GM18867 (cell line): ENCODE measurements at regions not wholly inside any gene's neighbourhood (a gene's known extent, or its start where the extent isn't known, plus 50 kb on each side); places are given as distances from the start of the nearest gene placed in this dataset.
A peak's percentile ranks its signal among the peaks of the same experiment; 100 is the strongest.
"Not testable (repeated sequence)": the region's sequence is repeated elsewhere in the genome, so short reads cannot be mapped to it uniquely, and the experiment has no call there.

Experiments
- ATAC-seq: cut with Tn5 transposase; IDR thresholded peaks from one replicate; pipeline ENCODE4 v1.9.1; 2021; ENCODE audit warnings: mild to moderate bottlenecking, moderate library complexity; ENCODE audit not compliant: unreplicated experiment

DNA sequence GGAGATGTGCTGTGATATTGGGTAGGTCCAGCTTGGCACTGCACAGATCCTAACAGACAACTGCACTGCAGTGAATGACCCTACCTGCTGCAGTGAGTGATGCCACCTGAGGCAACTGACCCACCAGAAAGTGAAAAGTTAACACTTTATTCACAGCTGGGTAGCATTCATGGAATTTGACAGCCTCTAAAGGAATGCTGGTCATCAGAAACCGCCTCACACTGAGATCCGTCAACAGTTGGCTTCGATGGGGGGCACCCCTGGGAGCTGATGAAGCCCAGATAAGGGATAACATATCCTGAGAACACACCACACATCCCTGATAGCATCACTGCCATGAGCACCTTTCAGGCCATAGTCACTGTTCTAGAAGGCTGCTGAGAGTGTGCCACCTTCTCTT, 272.4 kb upstream of the CRY1 start:
- no peak for ATAC-seq

DNA sequence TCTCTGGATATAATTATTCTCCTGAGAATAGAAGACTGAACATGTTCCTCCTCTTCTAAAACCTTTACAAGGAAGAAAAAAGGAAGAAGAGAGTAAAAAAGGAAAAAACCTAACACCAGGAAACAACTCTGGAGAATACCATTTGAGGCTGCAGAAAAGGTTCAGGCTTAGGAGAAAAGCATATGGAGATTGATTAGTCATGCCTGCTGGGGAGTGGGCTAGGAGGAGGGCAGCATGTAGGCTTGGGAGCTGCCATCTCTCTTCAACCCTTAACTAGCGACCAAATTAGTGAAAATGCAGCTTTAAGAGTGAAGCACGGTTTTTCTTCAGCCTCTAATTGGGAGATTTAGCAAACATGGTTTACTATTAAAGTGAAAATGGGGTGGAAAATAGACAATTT, 273.0 kb upstream of the CRY1 start:
- no peak for ATAC-seq

DNA sequence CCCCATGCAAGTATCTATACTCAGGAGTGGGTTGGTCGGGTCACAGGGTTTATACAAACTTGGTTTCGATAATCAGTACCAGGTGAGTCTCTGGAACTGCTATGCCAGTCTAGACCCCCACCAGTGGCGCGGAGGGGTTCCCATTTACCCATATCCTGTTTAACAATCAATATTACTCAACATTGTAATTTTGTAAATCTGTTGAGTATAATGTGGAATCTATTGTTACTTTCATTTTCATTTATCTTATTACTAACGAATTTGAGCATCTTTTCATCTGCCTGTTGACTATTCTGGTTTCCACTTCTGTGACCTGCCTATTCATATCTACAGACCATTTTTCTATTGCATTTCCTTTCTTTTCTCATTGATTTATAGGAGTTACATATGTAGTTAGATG, 275.2 kb upstream of the CRY1 start:
- no peak for ATAC-seq

DNA sequence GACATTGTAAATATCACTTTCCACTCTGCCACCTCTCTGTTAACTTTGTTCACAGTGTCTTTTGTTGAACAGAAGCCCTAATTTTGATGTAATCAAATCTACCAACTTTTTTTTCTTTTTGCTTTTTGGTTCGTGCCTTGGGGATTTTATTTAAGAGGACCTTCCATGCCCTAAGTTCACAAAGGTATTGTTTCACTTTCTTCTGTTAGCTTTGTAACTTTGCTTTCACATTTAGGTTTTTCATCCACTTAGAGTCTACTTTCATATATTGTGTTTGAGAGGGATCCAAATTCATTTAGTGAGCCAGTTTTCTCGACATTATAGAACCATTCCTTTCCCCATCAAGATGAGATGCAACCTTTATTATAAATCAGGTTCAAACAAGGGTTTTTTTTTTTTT, 275.7 kb upstream of the CRY1 start:
- ATAC-seq: peak; percentile 46

DNA sequence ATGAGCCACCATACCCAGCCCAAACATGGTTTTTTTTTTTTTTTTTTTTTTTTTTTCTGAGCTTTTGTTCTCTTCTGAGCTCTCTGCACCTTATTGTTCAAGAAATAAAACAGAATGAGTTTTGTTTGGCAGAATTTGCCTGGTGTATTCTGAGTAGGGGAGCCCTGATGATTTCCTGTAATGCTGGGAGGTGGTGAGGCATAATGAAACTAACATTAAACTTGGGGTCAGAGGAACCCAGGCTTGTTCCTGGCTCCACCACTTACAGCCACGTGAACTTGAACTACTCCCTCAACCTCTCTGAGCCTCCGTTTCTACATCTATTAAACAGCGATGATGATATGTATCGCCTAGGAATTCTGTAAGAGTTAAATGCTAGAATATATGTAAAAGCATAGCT, 276.3 kb upstream of the CRY1 start:
- peak; percentile 42 for ATAC-seq

DNA sequence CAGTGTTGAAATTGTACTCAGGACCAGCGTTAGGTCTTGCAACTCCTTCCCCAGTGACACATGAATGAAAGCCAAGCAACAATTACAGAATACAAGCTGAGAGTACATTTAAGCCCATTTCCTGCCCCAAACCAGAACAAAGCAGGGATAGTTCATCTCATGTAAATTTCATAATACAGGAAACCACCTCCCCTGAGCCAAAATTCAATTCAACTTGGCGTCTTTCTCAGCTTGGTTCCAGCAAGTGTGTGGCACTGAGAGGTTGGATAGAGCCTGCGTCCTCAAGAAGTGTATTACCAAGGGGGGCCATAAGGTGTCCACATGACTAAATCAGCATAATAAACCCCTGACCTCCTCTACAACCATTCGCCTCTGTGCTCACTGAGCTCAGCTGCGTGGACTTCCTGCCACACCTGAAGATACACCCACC, 278.9 kb upstream of the CRY1 start:
- no peak for ATAC-seq

DNA sequence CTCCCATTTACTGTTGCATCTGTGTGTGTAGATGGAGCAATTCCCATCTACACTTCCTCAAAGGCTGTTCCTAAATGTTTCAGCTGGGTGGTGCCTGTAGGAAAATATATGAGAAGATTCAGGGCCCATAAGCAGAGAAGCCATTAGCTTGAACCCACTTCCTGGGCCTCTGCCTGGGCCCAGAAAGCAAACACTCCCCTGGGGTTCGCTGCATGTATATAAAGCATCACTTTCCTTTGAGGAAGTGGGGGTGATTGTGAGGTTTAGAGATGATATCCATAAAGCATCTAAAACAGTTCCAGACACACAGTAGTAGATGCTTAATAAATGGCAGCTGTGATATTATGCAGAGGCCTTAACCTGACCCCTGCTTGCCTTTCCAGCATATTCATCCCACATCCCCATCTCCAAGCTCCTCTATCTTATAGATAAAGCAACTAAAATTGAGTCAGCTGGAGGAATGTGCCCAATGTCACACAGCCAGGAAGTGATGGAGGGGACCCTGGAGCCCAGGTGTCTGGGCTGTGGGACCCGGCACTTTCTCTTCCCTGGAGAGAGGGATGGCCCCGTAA, 280.0 kb upstream of the CRY1 start:
- ATAC-seq: no peak

DNA sequence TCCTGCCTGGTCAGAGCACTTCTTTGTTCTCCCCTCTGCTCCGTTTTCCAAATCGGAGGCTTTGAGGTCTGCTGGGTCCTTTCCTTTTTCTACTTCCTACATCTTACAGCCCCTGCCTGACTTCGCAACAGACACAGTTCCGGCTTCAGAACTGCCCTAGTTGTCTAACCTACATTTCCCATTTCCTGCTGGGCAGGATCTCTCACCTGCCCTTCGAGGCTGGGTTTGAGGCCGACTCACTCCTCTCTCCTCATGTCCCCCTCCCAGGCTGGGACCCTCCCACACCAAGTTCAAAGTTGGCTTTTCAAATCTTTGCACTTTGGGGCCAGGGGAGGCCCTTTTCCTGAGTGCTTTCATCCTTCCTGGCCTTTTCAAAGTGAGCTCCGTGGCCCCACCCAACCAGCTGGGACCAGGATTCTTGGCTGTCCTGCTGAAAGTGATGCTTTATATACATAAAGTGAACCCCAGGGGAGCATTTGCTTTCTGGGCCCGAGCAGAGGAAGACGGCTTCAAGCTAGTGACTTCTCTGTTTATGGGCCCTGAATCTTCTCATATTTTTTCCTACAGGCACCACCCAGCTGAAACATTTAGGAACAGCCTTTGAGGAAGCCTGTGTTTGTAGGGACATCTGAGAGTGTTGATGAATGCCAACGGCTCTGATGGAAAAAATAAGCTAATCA, 281.0 kb upstream of the CRY1 start:
- ATAC-seq: no peak

DNA sequence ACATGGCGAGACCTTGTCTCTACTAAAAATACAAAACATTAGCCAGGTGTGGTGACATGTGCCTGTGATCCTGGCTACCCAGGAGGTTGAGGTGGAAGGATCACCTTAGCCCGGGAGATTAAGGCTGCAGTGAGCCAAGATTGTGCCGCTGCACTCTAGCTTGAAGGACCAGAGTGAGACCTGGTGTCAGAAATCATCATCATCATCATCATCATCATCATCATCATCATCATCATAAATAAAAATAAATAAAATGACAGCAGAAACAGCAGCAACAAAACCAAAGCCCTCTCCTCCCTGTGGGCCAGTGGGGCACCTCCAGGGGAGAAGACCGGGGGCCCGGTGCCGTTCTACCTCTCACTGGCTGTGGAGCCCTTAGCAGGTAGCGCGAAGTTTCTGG, 281.9 kb upstream of the CRY1 start:
- ATAC-seq: no peak

DNA sequence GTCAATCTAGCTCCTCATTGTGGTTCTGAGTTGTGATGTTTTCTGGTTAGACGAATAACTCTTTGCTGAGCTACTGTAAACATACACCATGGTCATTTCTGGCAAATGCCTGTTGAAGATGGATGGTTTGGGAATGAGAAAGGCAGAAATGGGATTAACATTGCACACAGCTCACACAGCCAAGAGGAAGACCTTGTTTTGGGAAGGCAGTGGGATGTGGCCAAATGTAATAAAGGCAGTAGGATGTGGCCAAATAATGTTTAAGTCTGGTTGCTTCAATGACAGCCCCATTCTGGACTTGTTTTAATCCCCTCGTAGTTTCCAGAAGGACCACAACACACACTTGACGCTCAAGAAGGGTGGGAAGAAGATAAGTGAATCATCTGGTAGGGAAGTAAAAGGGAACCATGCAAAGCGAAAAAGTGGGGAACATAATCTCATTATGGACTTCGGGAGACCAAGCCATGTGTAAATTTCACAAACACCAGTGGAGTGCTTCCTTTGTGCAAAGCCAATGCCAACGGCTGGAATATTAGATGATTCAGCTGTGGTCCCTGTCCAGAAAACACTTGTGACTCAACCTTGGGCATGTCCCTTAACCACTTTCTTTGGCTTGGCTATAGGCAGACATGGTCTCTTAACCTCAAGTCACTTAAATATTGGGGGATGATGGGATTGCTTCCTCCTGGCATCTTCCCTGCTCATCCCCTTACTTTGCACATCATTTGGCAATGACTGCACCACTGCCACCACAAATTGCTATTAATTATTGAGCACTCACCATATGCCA, 284.4 kb upstream of the CRY1 start:
- ATAC-seq: no peak

DNA sequence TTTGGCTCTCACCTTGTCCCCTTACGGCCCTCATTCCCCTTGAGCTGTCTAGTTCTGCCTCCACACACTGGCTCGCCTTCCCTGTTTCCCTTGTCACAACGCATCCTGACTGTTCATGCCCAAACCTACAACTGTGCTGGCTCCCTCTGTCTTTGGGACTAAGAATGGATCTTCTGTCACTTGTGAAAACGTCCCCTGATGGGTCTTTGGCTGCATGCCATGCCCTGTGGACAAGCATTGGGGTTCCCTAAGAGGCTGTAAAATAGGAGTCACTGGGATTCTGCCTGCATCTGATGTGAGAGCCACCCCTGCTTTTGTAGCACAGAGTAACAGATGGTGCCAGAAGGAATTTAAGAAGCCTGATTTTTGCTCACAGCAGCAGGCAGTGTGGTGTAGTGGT, 285.3 kb upstream of the CRY1 start:
- ATAC-seq: no peak

DNA sequence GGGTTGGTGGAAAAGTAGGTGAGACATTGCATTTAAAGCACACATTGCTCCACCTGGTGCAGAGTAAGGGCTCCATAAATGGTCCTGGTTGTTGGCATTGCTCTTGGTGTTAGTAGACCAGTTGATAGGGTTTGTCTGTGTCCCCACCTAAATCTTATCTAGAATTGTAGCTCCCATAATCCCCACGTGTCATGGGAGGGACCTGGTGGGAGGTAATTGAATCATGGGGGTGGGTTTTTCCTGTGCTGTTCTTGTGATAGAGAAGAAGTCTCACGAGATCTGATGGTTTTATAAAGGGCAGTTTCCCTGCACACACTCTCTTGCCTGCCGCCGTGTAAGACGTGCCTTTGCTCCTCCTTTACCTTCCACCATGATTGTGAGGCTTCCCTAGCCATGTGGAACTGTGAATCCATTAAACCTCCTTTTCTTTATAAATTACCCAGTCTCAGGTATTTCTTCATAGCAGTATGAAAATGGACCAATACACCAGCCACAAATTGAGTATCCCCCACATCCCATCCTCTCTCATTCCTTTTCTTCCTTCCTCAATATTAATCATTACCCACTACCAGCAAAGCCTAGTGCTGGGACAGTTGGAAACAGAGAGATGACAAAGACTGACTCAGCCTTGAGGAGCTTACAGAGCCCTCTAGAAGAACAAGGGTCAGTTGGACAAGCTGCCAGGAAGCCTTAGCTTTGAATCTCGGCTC, 285.9 kb upstream of the CRY1 start:
- ATAC-seq: not testable (repeated sequence)

DNA sequence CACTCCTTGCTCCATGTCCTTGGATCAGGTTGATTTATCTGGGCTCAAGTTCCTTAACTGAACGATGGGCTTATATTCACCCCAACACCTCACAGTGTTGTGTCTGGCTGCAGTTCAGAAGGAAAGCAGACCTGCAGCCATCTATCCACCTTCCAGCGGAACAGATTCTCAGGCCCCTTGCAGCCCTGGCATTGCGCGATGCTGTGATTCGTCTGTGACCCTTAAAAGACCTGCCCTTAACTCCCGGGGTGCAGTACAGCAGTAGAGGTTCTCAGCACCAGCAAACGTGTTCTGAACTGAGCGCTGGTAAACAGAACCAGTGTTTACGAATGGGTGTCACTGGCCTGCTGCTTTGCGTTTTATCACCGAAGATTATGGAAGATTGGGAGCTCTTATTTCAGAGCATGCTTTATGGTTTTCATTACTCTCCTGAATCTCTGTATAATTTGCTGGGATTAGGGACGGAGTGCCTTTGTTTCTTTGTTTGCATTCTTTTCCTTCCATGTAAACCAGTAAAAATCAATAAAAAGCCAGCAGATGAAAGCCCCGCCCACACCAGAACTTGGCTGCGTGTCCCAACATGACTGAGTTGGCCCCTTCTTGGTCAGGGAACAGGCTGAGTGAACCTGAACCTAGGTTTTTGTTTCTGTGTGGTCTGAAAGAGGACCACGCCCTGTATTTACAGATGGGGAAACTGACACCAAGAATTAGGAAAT, 286.7 kb upstream of the CRY1 start:
- ATAC-seq: no peak

DNA sequence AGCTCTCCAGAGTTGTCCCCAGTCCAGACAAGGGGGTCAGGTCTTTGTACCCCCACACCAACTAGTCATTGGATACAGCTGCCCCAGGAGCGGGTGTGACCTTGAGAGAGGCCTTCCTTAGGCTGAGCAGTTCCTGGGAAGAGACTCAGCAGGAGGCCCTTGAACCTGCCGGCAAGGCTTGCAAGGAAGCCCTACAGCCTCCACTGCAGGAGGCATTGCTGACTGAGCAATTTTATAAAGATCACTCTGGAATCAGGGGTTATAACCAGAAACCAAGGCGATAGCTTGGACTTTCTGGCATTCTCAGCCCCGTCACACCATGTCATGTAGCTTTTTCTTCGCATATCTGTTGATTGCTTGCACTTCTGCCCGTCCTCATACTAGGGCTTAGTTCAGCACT, 291.3 kb upstream of the CRY1 start:
- no peak for ATAC-seq

DNA sequence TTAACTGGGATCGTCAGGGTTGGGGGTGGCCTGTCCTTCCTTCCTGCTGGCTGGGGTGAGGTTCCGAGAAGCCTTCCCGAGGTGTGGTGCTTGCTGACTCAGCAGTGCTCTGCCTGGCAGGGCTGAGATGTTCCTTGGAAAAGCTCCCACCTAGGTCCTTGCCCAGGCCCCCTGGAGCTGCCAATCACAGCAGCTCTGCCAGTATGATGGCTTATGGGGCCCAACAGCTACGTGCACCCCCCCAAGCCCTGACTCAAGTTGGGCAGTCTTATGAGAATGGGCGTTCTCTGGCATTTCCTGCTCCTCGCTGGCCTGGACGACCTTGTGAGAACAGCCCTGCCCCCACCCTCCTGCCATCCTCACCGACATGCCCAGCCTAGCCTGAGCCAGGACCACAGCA, 292.2 kb upstream of the CRY1 start:
- no peak for ATAC-seq

DNA sequence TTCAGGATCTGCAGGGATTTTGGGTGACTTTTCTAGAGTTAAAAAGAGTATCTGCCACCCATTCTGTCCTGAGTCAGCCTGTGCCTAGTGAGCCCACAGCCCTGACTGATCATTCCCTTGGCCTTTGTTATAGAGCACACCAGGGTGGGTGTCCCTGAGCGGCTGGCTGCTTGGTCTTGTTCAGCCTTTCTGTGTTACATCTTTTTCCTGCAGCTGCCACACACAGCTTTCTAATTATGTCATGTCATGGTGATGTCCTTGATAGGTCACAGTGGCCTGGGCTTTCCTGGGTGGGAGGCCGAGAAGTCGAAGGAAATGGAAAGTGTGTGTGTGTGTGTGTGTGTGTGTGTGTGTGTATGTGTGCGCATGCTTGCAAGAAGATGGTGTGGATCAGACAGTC, 293.2 kb upstream of the CRY1 start:
- ATAC-seq: no peak

DNA sequence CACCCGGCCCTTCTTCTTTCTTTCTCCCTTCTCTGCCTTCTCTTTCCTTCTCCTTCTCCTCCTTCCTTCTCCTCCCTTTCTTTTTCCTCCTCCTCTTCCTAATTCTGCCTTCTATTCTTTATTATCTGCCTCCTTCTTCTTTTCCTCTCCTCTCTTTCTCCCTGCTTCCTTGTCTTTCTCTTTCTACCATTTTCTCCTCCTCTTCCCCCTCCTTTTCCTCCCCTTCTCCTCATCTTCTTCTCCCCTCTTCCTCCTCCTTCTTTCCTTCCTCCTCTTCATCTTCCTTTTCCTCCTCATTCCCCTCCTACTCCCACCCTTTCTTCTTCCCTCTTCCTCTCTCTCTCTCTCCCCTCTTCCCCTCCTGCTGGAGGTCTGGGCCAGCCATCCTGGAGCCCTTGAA, 294.9 kb upstream of the CRY1 start:
- no peak for ATAC-seq

DNA sequence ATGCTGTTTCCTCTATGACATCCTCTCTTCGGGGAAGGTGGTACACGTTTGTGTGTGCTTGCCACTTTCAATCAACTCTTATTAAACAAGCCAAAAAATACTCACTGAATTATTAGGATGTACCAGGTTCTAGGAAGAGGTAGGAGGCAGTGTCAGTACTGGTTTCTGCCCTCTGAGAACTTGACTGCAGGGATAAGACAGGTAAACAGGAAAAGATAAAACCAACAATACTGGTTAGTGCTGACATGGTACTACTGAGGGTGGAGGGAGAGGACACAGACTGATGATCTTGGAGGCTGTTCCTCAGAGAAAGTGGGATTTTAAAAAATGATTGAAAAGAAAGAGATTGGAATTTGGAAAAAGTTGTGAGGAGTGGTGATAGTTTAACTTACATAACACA, 295.2 kb upstream of the PWP1 start:
- no peak for ATAC-seq

DNA sequence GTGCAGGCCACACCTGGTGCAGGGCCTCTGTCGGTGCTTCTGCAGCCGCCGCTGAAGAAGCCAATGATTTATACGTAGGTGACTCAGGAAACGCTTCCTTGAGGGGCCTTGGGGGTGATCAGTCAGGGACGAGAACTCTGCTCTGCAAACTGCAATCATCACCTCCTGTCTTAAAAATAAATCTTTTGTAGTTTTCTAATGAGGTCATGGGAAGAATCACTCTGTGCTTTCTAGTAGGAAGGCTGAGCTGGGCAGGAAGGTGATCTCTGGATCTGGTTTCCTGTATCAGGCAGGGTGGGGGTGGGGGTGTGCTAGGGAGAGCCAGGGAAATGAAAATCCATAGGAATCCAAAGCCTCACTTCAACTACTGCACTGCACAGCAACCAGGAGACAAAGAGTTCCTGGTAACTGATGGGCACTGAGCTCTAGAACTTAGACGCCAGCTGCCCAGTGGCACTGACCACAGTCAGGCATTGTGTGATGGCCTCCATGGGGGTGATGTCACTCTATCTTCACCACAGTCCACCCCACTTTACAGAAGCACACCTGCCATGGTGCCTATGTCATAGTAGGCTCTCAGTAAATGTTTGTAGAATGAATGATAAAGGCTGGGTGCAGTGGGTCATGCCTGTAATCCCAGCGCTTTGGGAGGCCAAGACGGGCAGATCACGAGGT, 292.4 kb upstream of the PWP1 start:
- no peak for ATAC-seq

DNA sequence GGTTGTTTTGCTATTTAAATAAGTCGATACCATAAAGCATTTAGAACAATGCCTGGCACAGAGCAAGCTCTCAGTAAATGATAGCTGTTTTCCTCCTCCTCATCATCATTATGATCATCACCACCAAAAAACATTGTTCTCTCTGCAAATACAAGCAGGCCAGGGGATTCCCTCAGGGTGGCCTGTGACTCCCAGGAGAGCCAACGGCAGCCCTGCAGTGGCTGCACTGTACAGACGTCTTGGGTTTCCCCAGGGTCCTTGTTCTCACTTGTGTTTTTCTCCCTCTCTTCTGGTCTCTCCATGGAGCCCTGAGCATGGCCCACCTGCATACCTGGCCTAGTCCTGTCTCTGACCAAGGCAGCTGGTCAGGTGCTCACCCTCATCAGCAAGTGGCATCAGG, 290.9 kb upstream of the PWP1 start:
- ATAC-seq: no peak

DNA sequence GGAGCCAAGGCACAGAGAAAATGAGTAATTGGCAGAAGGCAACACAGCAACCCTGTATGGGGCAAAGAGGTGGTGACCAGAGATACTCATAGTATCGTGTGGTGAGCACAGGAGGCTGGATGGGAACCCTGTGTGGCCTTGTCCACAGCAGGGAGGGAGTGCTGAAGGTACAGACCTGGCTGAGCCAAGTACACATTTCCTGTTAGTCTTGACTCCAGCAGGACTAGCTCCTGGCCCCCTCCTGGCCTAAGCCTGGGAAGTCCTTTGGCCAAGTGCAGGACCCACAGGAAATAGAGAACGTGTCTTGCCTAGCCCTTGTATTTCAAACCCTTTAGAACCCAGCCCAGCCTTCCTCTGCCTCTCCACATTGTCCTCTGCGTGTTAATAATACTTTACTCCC, 289.8 kb upstream of the PWP1 start:
- ATAC-seq: no peak
